DMS153 (cell line): ENCODE measurements at regions not wholly inside any gene's neighbourhood (a gene's known extent, or its start where the extent isn't known, plus 50 kb on each side); places are given as distances from the start of the nearest gene placed in this dataset.
"Not testable (repeated sequence)": the region's sequence is repeated elsewhere in the genome, so short reads cannot be mapped to it uniquely, and the experiment has no call there.

ENCODE experiments used
- DNase-seq: peaks from one replicate; lab custom pipeline; 2025; lab: John Stamatoyannopoulos, UW

DNA sequence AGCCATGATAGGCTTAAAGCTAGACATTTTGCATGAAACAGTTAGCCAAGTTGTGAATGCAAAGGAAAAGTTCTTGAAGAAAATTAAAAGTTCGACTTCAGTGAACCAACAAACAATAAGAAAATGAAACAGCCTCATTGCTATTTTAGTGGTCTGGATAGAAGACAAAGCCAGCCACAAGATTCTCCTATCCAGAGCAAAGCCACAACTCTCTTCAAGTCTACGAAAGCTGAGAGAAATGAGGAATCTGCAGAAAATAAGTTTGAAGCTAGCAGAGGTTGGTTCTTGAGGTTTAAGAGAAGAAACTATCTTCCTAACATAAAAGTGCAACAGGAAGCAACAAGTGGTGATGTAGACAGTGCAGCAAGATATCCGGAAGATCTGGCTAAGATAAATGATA lies 271.4 kb upstream of the GRM3 start:
- DNase-seq, result no peak

GRCh38 chr7:86366946-86367345 lies 276.8 kb upstream of the GRM3 start:
- DNase-seq, result no peak

DNA sequence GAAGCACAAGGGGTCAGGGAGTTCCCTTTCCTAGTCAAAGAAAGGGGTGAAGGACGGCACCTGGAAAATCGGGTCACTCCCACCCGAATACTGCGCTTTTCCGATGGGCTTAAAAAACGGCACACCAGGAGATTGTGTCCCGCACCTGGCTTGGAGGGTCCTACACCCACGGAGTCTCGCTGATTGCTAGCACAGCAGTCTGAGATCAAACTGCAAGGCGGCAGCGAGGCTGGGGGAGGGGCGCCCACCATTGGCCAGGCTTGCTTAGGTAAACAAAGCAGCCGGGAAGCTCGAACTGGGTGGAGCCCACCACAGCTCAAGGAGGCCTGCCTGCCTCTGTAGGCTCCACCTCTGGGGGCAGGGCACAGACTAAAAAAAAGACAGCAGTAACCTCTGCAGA lies 303.3 kb upstream of the GRM3 start:
- not testable (repeated sequence) for DNase-seq

DNA sequence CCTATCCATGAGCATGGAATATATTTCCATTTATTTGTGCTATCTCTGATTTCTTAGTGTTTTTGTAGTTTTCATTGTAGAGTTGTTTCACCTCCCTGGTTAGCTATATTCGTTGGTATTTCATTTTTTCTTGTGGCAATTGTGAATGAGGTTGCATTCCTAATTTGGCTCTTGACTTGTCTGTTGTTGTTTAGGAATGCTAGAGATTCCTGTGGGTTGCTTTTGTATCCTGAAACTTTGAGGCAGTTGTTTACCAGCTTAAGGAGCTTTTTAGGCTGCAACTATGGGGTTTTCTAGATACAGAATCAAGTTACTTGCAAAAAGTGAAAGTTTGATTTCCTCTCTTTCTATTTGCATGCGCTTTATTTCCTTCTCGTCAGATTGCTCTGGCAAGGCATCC lies 304.7 kb upstream of the GRM3 start:
- no peak for DNase-seq

- no peak for DNase-seq
Measured at GRCh38 chr7:86328801-86329433, 314.8 kb upstream of the GRM3 start.

- DNase-seq, result no peak
Measured at GRCh38 chr7:86326847-86327246, 316.9 kb upstream of the GRM3 start.

DNA sequence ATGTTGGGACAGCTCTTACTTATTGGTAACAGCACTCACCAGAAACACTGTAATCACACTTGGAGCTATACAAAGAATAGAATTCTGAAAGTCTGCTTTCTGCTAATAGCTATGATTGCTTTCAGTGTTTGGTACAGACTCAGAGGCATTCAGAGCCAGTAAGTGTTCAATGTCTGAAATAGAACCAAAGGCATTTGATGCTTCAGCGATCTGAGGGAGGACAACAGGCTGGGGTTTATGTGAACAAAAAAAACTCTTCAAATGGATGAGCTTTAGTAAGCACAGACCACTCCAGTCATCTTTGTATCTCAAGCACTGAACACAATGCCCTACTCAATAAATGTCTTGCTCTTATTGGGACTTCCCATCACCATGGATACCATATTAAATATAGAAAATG lies 322.8 kb upstream of the GRM3 start:
- DNase-seq, result no peak

DNA sequence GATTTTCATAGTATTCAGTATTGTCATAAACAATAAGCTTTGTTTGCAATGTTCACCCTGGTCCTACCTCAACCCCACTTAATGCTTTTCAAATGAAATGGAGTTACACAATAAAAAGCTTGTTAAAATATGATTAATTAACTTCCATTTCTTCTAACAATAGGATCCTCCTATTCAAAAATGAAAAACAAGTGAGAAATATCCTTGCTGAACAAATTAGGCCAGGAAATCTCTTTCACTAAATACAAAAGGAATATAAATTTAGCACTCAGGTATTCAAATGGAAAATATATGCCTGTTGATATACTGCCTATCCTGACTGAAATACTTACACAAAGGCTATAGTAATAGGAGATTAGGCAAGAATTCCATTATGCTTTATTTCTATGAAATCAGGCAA lies 323.4 kb upstream of the GRM3 start:
- no peak for DNase-seq

GRCh38 chr7:86313842-86314241 lies 329.9 kb upstream of the GRM3 start:
- DNase-seq, result no peak

- DNase-seq, result no peak
Measured at GRCh38 chr7:86301301-86301700, 342.4 kb upstream of the GRM3 start.

DNA sequence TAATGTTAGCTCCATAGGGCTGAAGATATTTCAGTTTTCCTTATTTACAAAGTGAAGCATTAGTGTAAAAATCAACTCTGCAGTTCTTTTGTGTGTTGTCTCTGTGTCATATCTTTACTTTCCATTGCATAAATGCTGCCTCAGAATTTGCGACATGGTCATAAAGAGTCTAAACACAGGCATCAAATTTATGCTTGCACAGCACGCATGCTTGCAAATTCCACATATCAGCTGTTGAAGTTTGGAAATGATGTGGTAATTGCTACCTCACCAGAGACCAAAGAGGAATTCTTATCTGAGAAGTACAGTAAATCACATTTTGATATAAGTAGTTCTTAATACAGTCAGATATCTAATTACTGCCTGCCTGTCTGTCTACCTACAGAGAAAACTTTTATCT lies 348.2 kb upstream of the GRM3 start:
- DNase-seq, result no peak

GRCh38 chr7:86282014-86282682 lies 361.6 kb upstream of the GRM3 start:
- no peak for DNase-seq

DNA sequence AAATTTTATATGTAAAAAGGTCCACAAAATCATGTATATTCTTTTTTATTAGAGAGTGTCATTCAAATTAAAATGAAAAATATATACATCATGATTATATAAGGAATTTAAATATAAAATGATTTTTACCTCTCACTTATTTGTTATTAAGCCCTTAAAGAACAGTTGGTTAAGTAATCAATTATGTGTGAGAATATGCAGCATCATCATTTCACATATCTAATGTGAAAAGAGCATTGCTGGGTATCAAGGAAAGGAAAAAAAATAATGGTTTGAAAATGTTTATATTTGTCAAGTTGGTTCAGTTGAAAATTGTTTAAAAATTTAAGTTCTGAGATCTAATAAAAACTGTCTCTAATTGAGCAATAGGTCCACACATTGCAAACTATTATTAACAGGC lies 363.6 kb upstream of the GRM3 start:
- no peak for DNase-seq

DNA sequence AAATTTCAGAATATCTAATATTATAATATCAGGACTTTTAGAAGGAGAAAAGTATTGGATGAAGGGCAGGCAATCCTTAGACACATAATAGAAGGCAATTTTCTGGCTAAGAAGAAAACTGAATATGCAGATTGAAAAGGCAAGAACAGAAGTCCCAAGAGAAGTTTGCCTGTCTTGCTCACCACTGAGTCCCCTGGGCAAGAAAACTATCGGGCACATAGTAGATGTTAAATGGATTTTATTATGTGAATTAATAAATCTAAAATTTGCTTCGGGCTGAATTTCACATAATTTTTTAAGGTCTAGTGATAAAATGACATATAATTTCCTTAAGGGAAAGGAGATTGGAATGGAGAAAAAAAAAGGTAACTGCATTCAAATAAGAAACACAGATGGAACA lies 380.9 kb upstream of the GRM3 start:
- no peak for DNase-seq

- DNase-seq, result no peak
Measured at GRCh38 chr7:86257894-86258293, 385.8 kb upstream of the GRM3 start.

DNA sequence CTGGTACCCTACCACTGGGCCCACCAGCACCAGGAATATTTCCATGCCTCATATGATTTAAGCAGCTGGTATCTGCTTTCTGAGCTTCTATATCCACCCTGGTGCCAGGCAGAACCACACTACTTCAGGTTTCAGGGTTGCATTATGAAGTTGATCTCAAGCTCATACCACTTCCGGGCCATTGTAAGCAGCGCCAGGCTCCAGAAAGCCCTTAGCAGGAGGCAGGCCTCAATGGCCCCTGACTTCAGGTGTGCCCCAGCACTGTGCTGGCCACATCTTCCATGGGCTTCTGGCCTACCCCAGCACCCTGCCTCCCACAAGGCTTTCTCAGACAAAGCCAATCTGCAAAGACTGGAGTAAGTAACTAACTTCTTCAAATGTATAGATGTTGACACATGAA lies 391.3 kb upstream of the GRM3 start:
- DNase-seq, result no peak

DNA sequence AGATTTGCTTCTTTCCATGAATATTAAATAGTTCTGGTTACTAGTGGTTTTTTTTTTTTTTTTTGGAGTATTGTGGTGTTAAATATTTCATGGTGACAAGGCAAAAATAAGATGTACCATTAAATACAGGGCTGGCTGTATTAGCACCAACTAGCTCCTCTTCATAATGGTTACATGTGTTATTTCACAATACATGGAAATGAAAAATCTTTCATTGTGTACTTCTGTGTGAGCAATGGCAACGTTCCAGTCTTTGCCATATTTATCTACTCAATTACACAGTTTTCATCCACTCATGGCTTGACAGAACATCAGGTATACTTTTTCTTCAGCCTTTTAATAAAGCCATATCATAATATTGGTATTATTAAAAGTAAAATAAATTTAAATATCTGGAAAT lies 394.7 kb upstream of the GRM3 start:
- no peak for DNase-seq

DNA sequence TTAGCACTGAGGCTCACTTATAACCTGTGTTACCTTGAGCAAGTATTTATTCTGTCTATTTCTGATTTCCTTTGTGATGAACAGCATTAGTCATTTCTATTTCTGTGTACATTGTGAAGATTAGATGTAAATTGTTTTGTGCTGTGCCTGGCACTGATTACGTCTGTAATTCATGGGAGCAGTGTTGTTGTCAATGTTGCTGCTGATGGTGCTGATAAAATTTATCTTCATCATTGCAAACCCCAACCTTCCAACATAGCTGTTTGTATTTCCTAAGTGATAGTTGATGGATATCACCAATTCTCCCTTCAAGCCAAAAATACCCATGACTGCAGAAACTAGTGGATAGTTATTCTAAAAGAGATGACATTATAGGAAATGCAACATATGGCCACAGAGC lies 400.5 kb upstream of the GRM3 start:
- DNase-seq, result no peak

DNA sequence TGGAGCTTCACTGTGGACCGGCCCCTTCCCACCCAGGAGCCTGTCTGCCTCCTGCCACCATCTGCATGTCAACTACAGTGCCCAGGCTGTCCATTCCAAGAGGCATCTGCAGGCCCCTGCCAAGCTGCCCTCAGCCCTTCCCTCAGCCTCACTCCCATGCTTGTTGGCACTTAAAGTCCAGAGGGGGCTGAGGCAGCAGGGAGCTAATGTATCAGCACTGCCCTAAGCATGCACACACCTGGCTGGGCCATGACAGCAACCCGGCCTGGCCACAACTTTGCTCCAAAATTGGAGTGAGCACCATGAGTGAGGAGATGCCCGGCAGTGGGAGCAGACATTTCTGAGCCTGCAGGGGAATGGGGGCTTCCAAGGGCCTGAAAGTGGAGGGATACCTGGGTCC lies 417.5 kb upstream of the GRM3 start:
- DNase-seq, result no peak

GRCh38 chr7:86222806-86223205 lies 420.9 kb upstream of the GRM3 start:
- DNase-seq, result no peak

- DNase-seq, result no peak
Measured at GRCh38 chr7:86214734-86215133, 429.0 kb upstream of the GRM3 start.

GRCh38 chr7:86212976-86213375 lies 430.7 kb upstream of the GRM3 start:
- no peak for DNase-seq

DNA sequence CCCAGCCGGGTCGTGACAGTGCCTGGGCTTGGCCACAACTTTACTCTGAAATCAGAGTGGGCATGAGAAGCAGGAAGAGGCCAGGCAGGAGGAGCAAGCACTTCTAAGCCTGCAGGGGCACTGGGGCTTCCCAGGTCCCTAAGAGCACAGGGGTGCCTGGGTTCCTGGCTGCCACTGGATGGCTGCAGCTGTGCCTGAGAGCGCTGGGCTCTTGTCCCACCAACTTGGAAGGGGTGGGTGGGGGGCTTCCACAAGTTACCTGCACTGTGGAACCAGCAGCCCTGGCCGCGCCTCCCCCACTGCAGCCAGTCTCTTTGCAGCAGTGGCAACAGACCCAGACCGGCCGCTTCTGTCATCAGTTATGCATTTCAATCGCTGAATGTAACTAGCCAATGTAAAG lies 434.7 kb upstream of the GRM3 start:
- no peak for DNase-seq

- DNase-seq, result no peak
Measured at GRCh38 chr7:86207740-86208139, 436.0 kb upstream of the GRM3 start.
